CD1c-positive myeloid dendritic cell (primary cell): ENCODE measurements at regions not wholly inside any gene's neighbourhood (a gene's known extent, or its start where the extent isn't known, plus 50 kb on each side); places are given as distances from the start of the nearest gene placed in this dataset.

Experiments
- DNase-seq: peaks from one replicate; pipeline ENCODE4 v3.0.0-alpha.2; 2016; ENCODE audit errors: extremely low spot score

DNA sequence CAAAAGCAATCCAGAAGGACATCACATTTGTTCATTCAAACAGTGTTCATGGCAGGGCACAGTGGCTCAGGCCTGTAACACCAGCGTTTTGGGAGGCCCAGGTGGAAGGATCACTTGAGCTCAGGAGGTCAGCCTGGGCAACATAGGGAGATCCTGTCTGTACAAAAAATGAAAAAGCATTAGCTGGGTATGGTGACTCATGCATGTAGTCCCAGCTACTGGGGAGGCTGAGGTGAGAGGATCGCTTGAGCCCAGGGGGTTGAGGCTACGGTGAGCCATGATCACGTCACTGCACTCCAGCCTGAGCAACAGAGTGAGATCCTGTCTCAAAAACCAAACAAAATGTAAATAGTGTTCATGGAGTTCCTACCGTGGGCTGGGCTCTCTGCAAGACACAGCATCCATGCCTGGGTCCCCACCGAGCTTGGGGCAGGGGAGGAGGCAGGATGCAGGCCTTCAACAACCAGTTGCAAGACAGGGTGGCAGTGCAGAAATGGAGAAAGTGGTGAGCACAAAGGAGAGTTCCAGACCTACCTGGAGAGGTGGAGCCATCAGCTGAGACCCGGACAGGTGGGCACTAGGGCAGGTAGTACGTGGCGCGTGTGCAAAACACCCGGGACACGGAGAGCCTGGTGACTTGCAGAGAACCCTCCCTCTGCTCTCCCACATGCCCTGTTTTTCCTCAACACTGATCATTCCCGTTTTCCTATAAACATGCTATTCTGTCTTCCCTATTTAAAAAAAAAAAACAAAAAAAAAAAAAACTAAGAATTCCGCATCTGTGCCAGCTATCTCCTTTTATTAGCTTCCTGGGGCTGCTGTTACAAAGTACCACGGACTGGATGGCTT lies 138.9 kb downstream of the TOMM20 start:
- DNase-seq, result no peak

DNA sequence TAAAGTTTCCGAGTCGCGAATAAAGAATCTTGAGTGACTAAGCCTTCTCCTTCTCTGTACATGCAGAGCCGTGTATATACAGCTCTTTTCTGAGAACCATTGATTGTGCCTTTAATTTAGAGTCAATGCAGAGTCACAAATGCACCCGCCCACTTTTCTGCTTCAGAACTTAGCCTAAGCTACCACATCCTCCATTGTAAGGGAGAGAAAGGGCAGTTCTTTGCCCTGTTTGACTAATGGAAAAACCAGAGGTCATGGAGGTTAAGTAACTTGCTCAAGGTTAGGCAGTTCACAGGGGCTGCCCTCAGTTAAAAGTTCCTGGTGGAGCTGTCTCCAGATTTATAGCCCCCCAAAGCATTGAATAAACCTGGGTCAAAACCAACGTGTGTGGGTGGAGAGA lies 139.6 kb downstream of the TOMM20 start:
- no peak for DNase-seq

DNA sequence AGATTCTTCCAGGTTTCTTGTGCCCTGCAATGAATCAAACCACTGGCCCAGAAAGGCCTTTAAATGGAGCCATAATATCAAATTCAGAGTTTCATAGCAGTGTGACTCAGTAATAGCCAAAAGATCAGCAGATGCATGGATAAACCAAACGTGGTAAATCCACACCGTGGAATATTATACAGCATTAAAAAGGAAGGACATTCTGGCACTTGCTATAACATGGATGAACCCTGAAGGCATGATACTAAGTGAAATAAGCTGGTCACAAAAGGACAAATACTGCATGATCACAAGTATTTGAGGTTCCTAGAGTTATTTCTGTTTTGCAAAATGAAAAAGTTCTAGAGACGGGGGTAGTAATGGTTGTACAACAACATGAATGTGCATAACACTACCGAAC lies 140.1 kb downstream of the TOMM20 start:
- no peak for DNase-seq

DNA sequence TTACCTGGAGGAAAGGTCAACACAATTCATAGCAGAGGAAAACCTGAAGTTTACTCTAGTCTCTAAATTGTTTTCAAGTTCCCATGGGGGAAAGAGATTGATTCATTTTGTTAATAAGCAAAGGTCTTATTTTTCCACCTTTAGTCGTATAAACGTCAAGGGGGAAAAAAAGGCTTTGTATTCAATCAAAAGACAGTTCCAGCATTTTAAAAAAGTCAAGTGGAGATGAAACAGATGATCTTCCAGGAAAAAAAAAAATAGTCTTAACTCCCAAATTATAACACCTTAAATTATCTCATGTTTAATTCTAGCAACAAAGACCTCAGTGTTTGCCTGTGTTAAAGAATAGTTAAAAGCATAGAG lies 140.5 kb downstream of the TOMM20 start:
- no peak for DNase-seq

DNA sequence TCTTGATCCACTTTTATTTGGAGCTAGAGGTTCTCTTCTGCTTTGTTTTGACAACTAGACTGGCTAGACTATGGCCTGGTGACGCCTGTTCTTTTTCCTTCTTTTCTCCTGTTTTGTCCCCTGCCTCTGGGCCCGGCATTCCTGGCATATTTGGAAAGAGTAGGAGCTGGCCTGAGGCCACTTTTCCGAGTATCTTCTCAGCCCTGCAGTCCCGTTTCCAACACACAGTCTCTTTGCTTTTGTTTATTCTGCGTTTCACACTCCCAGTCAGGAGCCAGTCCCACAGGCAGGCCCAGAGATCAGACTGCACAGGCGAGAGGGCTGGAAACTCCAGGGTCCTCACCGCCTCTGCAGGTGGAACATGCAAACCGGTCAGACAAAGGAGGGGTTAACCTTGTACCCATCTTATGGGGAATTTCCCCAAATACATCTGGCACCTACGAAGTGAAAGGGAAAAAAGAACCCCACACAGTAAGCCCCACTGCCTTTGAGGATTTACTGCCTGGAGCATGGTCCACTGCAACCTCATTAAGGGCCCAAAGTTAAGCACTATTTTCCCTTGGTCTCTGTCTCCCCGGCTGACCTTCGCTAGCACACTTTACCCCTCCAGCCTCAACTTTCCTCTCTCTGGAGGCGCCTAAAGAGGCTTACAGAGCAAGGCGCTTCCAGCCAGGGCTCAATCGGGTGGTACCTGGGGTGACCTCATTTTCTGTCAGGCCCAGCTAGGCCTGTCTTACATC lies 141.1 kb downstream of the TOMM20 start:
- no peak for DNase-seq

DNA sequence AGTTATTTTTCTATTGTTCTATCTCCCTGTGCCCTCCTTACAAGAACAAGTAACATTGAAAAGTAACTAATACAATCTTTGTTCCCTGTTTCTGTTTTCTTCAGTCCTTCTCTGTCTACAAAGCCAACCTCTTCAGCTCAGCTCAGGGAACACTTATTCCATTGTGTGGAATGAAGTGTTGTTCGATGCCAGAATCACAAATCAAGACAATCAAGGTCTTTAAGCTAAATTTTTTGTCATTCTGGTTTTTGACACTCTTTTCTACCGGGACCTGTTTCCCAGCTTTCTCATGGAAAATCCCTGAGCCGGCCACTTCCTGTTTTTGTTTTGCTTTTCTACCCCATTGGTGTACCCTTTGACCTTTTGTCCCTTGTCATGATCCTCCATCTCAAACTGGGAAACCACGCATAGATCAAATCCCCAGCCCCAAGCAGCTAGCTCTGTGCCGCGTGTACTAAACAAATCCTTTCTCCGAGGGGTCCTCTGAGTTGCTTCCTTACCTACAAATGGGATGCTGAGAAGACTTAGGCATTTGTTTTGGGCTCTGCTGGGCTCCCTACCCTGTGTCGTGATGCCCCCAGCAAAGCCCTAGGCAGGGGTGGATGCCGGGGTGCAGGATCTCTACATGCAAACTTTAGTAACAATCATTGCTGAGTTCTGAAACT lies 141.8 kb downstream of the TOMM20 start:
- peak; percentile 46 for DNase-seq

DNA sequence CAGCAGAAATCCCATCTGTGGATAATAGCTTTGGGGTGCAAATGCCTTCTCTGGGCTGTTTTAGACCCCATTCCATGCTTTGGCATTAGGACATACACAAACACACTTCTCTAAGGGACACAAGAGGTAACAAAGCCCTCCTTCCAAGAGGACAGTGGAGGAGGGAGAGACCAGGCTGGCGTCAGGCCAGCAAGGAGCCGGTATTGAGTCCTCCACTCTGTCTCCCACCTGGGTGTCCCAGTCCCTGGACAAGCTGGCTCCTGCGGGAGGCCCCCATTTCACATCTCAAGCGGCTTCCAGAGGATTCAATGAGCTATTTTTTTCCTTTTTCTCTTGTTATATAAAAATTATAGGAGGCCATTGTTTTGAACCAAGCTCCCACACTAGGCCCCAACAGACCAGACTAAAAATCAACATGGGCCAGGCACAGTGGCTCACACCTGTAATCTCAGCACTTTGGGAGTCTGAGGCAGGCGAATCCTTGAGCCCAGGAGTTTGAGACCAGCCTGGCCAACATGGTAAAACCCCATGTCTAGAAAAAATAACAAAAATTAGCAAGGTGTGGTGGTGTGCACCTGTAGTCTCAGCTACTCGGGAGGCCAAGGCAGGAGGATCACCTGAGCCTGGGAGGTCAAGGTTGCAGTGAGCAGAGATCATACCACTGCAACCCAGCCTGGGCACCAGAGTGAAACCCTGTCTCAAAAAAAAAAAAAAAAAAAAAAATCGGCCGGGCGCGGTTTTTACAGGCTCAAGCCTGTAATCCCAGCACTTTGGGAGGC lies 142.9 kb downstream of the TOMM20 start:
- no peak for DNase-seq

DNA sequence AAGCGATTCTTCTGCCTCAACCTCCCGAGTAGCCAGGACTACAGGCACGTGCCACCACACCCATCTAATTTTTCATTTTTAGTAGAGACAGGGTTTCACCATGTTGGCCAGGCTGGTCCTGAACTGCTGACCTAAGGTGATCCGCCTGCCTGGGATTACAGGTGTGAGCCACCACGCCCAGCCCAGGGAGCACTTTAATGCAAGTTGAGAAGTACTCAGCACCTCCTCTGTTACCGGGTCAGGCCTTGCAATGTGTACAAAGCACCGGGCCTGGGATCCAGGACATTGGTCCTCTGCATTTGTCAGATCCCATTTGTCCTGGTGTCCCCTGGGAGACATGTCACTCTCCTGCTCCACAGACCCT lies 143.6 kb downstream of the TOMM20 start:
- no peak for DNase-seq

DNA sequence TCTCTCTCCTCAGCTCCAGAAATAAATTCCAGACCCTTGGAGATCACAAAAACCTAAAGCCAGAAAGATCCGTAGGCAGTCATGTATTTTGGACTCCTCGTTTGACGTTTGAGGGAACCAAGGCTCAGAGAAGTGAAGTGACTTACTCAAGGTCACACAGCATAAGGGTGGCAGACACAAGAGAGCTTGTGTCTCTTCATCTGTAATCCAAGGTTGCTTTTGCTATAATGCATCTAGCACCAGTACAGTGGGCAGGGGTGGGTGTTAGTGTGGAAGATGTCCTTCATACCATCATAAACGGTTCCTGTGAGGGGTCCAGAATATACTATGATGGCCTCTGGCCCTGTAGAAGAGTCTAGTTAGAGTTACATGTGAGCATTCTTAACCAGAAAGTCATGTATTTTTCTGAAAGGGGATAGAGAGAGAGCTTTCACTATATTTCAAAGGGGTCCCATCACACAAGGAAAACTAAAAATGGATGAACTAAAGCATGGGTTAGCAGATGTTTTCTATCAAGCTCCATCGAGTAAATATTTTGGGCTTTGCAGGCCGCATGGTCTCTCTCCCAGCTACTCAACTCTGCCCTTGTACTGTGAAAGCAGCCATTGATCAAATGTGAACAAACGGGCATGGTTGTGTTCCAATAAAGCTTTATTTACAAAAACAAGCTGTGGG lies 144.9 kb downstream of the TOMM20 start:
- DNase-seq, result no peak

DNA sequence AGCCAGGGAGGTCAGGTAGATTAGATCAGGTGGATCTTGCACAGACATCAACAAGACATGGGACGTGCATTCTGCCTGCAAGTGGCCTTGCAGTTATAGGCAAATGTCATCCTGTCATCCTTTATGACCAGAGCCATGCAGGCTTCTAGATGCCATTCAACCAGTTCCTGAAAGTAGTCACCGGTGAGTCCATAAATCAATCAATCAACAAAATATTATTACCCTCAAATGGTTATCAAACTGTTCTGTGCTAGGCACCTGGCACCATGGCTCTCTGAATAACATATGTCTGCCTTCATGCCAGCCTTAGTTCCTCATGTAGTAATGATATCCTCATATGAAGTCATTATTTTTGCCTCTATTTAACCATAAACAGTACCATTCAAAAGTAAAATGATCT lies 146.9 kb downstream of the TOMM20 start:
- peak; percentile 27 for DNase-seq

DNA sequence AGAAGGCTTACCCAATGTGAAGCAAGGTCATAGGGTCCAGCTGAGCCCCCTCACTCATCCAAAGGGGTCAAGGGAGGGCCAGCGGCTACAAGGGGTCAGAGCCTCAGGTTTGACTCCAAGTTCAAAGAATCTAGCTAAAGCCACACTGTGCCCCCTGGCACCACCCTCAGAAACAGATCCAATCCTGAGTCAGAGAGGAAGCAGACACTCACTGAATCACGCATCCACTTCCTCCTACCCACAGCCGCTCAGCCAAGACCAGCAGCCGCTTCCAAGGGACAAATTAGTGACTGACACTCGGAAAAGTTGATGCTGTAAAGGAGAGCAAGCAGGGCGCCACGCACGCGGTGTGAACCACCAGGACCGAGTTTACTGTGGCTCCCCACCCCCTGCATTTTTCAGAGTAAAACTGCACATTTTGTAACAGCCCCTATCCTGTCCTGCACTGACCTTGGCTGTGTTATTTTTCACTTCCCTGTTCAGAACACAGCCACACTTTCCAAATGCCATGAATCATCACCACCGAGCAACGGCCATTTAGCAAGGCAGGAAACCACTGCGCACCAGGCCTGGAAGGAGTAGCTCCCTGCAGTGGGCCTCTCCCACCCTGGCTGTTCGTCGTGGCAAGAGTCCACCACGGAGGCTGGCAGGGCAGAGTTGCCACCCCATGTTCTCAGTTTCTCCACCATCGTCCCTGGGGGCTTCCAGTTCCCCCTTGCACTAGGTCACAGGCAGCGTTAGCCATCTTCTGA lies 147.8 kb downstream of the TOMM20 start:
- peak; percentile 94 for DNase-seq

DNA sequence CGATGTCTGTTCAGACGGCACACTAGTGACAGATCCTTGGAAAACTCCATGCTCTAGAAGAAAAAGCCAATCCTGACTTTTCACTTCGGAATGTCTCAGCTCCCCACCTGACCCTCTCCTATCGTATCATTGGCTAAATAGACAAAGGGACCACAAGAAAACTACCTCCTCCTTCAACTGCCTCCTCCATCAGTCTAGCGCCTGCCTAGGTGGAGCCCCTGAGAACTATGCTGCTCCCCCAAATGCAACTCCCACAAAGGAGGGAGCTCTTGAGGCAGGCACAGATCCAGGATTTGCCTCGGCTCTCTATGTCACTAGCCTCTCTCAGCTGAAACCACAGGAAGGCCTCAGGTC lies 148.4 kb downstream of the TOMM20 start:
- no peak for DNase-seq

DNA sequence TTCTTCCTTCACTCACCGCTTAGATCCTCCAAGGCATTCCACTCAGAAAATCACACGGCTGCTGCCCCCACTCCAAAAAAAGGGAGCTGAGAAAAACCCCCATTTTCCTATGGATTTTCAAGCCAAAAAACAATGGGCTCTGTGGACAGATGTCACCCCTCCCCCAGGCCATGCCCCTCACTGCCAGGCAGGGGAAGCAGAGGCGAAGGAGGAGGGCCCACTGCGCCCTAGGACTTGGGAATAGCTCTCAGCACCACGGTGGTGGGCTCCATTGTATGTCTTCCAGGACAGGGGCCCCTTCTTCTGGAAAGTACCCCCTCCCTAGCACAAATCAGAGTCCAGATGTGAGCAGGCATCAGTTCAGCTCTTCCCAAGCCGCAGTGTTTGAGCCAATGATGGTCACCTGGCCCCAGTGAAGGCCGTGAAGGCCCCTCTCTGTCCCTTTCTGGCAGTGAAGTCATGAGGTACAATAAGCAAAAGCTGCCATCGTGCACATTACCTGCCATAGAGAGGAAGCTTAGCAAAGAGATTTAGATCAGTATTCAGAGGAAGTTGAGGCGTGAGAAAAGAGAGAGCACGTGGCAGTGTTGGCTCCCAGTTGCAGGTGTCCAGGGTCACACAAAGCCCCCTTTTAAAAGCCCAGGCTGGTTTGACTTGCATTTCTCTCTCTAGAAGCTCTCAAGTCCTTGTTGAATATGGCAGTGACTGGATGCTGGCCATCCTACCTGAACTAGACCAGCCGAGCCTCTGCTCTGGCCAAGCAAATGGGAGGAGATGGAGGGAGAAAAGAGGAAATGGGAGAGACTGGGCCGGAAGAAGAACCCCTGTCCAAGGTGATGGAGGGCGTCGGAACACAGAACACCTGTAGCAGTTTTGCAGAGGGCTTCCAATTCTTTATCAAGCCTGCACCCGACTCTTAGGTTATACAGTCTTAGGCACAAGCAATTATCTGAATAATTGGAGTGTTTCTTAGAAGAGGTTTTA lies 149.0 kb downstream of the TOMM20 start:
- peak; percentile 38 for DNase-seq

DNA sequence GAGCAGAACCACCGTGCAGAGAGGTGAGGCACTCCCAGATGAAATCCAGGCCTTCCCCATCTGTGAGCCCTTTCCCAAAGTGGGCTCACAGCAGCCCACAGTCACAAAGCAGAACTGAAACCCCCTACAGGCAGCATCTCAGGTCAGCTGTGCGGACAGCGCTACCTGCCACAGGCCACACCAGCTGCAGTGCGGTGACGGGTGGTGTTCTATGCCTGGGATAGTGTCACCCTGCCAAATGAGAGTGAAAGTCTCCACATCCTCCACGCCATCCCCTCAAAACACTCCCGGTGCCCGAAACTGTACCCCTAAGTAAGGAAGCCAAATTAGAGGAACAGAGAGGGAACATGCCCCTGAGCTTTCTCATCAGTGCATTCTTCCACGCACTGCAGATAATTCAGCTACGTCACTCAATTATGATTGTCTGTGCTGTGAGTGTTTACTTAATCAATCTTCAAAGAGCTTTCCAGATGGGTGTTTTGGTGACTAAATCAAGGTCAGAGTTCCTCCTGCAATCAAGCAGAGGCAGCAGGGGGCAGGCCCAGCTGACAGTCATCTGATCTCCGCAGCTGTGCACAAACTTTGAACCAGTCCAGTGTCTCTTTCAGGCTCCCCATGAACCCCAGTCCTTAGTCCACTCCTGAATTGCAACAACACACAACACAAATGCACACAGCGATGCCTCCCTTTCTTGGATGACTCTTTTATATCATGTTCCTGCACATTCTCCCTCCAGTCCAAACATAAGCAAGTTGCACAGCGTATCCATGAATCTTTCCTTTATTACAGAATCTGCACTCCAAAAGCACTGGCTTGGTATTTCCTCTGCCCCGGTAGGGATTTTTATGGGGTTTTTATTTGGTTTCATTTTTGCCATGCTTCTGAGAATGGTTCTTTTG lies 150.0 kb downstream of the TOMM20 start:
- DNase-seq, result peak; percentile 93

DNA sequence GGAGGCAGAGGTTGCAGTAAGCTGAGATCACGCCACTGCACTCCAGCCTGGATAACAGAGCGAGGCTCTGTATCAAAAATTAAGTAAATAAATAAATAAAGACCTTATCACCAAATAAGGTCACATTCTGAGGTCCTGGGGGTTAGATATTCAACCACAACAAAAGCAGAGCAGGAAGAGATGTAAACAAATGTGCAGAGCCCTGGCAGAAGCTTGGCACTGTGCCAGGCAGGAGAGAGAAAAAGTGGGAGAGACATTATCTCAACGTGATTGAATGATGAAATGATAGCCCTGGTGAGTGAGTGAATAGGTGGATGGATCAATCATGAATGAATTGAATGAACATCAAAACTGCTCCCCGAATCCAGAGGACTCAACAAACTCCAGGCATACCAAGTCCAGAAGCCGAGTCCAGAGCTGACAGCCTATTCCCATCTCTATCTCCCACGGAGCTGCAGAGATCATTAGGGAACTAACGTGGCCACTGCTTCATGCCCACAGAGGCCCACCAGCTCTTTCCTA lies 150.7 kb downstream of the TOMM20 start:
- no peak for DNase-seq

DNA sequence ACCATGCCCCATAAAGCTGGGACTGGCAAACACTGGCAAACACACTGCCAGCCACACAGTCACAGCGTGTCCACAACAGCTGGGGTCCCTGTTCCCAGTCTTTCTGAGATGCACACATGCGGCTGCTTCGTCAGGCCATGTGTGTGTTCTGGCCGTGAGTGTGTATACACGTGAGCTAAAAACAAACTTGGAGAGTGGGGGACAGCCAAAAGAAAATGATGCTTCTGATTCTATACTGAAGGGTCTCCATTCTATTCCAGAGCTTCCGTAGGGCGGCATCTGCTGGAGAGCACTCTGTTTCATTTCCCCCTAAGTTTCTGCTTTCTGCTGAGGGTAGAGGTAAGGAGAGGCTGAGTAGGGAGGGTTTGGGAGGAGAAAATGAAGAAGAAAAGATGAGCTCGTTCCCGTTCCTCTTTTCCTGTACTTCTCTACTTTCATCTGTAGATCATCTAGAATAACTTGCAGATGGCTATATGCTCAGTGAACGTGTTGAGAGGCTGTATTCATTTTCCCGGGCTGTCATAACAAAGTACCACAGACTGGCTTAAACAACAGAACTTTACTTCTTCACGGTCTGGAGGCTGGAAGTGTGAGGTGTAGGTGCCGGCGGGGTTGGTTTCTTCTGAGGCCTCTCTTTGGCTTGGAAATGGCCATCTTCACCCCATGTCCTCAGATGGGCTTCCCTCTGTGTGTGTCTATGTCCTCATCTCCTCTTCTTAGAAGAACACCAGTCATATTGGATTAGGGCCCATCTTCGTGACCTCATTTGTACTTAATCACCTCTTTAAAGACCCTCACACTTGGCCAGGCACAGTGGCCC lies 151.6 kb downstream of the TOMM20 start:
- peak; percentile 76 for DNase-seq
